ENCODE measurements at regions not wholly inside any gene's neighbourhood (a gene's known extent, or its start where the extent isn't known, plus 50 kb on each side); places are given as distances from the start of the nearest gene placed in this dataset.
"Not testable (repeated sequence)": the region's sequence is repeated elsewhere in the genome, so short reads cannot be mapped to it uniquely, and the experiment has no call there.

GRCh38 chr13:107819071-107819470 is 396.3 kb downstream of the LIG4 start:
- no peak for DNase-seq (ENCODE audit: low read depth)

- DNase-seq (ENCODE audit: low read depth): no peak
These were observed 397.6 kb downstream of the LIG4 start for GRCh38 chr13:107817647-107818287.

- no peak for DNase-seq (ENCODE audit: low read depth)
These were observed 403.3 kb downstream of the LIG4 start for GRCh38 chr13:107812014-107812412.

GRCh38 chr13:107811233-107812013 is 403.9 kb downstream of the LIG4 start:
- no peak for DNase-seq (ENCODE audit: low read depth)

- DNase-seq (ENCODE audit: low read depth): no peak
These were observed 406.2 kb downstream of the LIG4 start for GRCh38 chr13:107809125-107809524.

- no peak for DNase-seq (ENCODE audit: low read depth)
These were observed 406.9 kb downstream of the LIG4 start for GRCh38 chr13:107808389-107808788.

GRCh38 chr13:107807306-107808073 is 407.8 kb downstream of the LIG4 start:
- no peak for DNase-seq (ENCODE audit: low read depth)

GRCh38 chr13:107806726-107807125 is 408.6 kb downstream of the LIG4 start:
- no peak for DNase-seq (ENCODE audit: low read depth)

- DNase-seq (ENCODE audit: low read depth): no peak
These were observed 411.4 kb downstream of the LIG4 start for GRCh38 chr13:107803822-107804495.

GRCh38 chr13:107801621-107802020 is 413.7 kb downstream of the LIG4 start:
- no peak for DNase-seq (ENCODE audit: low read depth)

- no peak for DNase-seq (ENCODE audit: low read depth)
These were observed 416.3 kb downstream of the LIG4 start for GRCh38 chr13:107799001-107799400.

- DNase-seq (ENCODE audit: low read depth): no peak
These were observed 424.9 kb downstream of the LIG4 start for GRCh38 chr13:107790397-107790796.

- DNase-seq (ENCODE audit: low read depth): no peak
These were observed 426.7 kb downstream of the LIG4 start for GRCh38 chr13:107788464-107789165.

- not testable (repeated sequence) for DNase-seq (ENCODE audit: low read depth)
These were observed 432.7 kb downstream of the LIG4 start for GRCh38 chr13:107782646-107783045.

- DNase-seq (ENCODE audit: low read depth): no peak
These were observed 437.2 kb downstream of the LIG4 start for GRCh38 chr13:107778094-107778493.

- no peak for DNase-seq (ENCODE audit: low read depth)
These were observed 444.8 kb downstream of the LIG4 start for GRCh38 chr13:107770541-107770940.

- no peak for DNase-seq (ENCODE audit: low read depth)
These were observed 448.2 kb downstream of the LIG4 start for GRCh38 chr13:107767119-107767518.

GRCh38 chr13:107765724-107766401 is 449.5 kb downstream of the LIG4 start:
- no peak for DNase-seq (ENCODE audit: low read depth)

GRCh38 chr13:107764046-107764445 is 451.3 kb downstream of the LIG4 start:
- no peak for DNase-seq (ENCODE audit: low read depth)

GRCh38 chr13:107753748-107754147 is 461.6 kb downstream of the LIG4 start:
- no peak for DNase-seq (ENCODE audit: low read depth)

GRCh38 chr13:107753291-107753690 is 462.0 kb downstream of the LIG4 start:
- DNase-seq (ENCODE audit: low read depth): no peak

All from LHCN-M2 (cell line).